Lung (tissue), 11 donors: ENCODE measurements at regions not wholly inside any gene's neighbourhood (a gene's known extent, or its start where the extent isn't known, plus 50 kb on each side); places are given as distances from the start of the nearest gene placed in this dataset.

Experiments
- ATAC-seq: fragments of 200-7000 bp; cut with Tn5 transposase; one replicate; pipeline ENCODE4 v1.9.1; 2020; ENCODE audit warnings: moderate number of reproducible peaks; ENCODE audit not compliant: insufficient read depth, low FRiP score
- DNase-seq, 3 donors: peaks; one replicate each; pipeline ENCODE4 v3.0.0-alpha.2; 2013 to 2017
- H3K27ac ChIP-seq, 2 donors: one replicate each; pipeline ENCODE4 v1.5.1; 2013; ENCODE audit warnings: mild to moderate bottlenecking in 2 of 2, moderate library complexity in 2 of 2, control low read depth in 1 of 2, inconsistent platforms in 1 of 2, low read depth in 1 of 2, low read length in 1 of 2
- H3K27me3 ChIP-seq, 3 donors: one replicate each; pipeline ENCODE4 v1.5.1; 2013; ENCODE audit warnings: low read length in 2 of 3; ENCODE audit not compliant: control insufficient read depth in 3 of 3, insufficient read depth in 3 of 3
- H3K36me3 ChIP-seq, 4 donors: one replicate each; pipeline ENCODE4 v1.5.1; 2013; ENCODE audit warnings: low read length in 4 of 4, mild to moderate bottlenecking in 1 of 4, moderate library complexity in 1 of 4; ENCODE audit not compliant: control insufficient read depth in 4 of 4, insufficient read depth in 4 of 4
- H3K4me1 ChIP-seq, 5 donors: one replicate each; pipeline ENCODE4 v1.5.1; 2013; ENCODE audit warnings: low read length in 5 of 5, mild to moderate bottlenecking in 2 of 5, moderate library complexity in 1 of 5; ENCODE audit not compliant: control insufficient read depth in 5 of 5, insufficient read depth in 5 of 5
- H3K4me3 ChIP-seq: one replicate; pipeline ENCODE4 v1.5.1; 2013; ENCODE audit warnings: mild to moderate bottlenecking, control low read depth, moderate library complexity
- H3K9ac ChIP-seq, 2 donors: one replicate each; pipeline ENCODE4 v1.5.1; 2013; ENCODE audit warnings: low read length in 2 of 2, control low read depth in 1 of 2; ENCODE audit not compliant: insufficient read depth in 1 of 2
- H3K9me3 ChIP-seq, 4 donors: one replicate each; pipeline ENCODE4 v1.5.1; 2013; ENCODE audit warnings: low read length in 3 of 4, mild to moderate bottlenecking in 1 of 4, moderate library complexity in 1 of 4; ENCODE audit not compliant: control insufficient read depth in 4 of 4, insufficient read depth in 3 of 4
- CTCF ChIP-seq: IDR thresholded peaks from 2 replicates; pipeline ENCODE4 v1.5.1; 2012; ENCODE audit warnings: mild to moderate bottlenecking; ENCODE audit errors: control extremely low read depth, extremely low read depth
- WGBS, 2 donors: extraction: QIAGEN DNeasy Blood & Tissue Kit; methylation state at CpG; one replicate each; pipeline ENCODE4 v1.1.7; 2013; 5-methylcytosine and 5-hydroxymethylcytosine counted together
- donor health status: control.
- donor health status: control.
- donor health status: Bipolar disorder and iron deficiency.
- donor health status: healthy.
- donor health status: DM: yes; HTN: yes; CAD: no.

GRCh38 chr1:229871078-229871676 is 195.9 kb upstream of the GALNT2 start:
- Histone ChIP-seq H3K4me1 (no peaks in the 10 kb centered on the region), H3K9me3 (no peaks in the 10 kb centered on the region), H3K4me3 (no peak overlapping the region), H3K27ac (no peak overlapping the region), H3K27me3 (peaks cover 0 to 3% (median 0%) of the 10 kb centered on the region in 3 donors), H3K9ac (no peak overlapping the region), H3K36me3 (no peaks in the 10 kb centered on the region)
- ATAC-seq: no peak
- DNase-seq: no peak
- WGBS, 2 donors: 85 to 87% methylated on average over 9 of the region's 9 CpGs
- TF ChIP-seq CTCF: no peak

- Histone ChIP-seq H3K27me3 (peaks cover 0 to 3% (median 0%) of the 10 kb centered on the region in 3 donors), H3K4me3 (no peak overlapping the region), H3K36me3 (no peaks in the 10 kb centered on the region), H3K4me1 (no peaks in the 10 kb centered on the region), H3K9ac (no peak overlapping the region), H3K27ac (no peak overlapping the region), H3K9me3 (peaks cover 0 to 2% (median 0%) of the 10 kb centered on the region in 4 donors)
- WGBS, 2 donors: 74 to 81% methylated on average over 3 of the region's 3 CpGs
- DNase-seq (no peak), ATAC-seq (no peak)
- TF ChIP-seq CTCF: no peak
Observed at GRCh38 chr1:229874136-229874535, 192.9 kb upstream of the GALNT2 start.

DNA sequence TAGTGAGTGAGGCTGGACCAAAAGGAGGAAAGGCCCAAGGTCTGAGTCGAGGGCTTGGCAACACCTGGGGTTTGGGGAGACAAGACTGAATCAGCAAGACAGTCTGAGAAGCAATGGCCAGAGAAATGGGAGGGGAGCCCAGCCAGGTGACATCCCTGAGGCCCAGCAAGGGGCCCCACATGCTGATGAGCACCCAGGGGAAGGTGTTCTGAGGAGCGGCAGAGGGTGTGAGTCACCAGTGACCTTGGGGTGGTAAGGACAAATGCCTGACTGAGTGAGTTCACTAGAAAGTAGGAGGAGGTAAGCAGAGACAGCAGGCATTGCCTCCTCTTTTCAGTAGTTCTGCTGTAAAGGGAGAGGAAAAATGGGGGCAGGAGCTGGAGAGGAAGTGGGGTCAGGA is 192.4 kb upstream of the GALNT2 start:
- 80 to 83% methylated on average over 2 of the region's 2 CpGs for WGBS, 2 donors

More for the DNA sequence above, 192.4 kb upstream of the GALNT2 start:
- ATAC-seq: no peak
- no peak for TF ChIP-seq CTCF
- Histone ChIP-seq H3K4me1 (no peaks in the 10 kb centered on the region), H3K36me3 (no peaks in the 10 kb centered on the region), H3K4me3 (no peak overlapping the region), H3K9me3 (peaks cover 0 to 2% (median 0%) of the 10 kb centered on the region in 4 donors), H3K27me3 (peaks cover 0 to 3% (median 2%) of the 10 kb centered on the region in 3 donors), H3K9ac (no peak overlapping the region), H3K27ac (no peak overlapping the region)
- DNase-seq: no peak
